ENCODE measurements at regions not wholly inside any gene's neighbourhood (a gene's known extent, or its start where the extent isn't known, plus 50 kb on each side); places are given as distances from the start of the nearest gene placed in this dataset.
"Not testable (repeated sequence)": the region's sequence is repeated elsewhere in the genome, so short reads cannot be mapped to it uniquely, and the experiment has no call there.

DNA sequence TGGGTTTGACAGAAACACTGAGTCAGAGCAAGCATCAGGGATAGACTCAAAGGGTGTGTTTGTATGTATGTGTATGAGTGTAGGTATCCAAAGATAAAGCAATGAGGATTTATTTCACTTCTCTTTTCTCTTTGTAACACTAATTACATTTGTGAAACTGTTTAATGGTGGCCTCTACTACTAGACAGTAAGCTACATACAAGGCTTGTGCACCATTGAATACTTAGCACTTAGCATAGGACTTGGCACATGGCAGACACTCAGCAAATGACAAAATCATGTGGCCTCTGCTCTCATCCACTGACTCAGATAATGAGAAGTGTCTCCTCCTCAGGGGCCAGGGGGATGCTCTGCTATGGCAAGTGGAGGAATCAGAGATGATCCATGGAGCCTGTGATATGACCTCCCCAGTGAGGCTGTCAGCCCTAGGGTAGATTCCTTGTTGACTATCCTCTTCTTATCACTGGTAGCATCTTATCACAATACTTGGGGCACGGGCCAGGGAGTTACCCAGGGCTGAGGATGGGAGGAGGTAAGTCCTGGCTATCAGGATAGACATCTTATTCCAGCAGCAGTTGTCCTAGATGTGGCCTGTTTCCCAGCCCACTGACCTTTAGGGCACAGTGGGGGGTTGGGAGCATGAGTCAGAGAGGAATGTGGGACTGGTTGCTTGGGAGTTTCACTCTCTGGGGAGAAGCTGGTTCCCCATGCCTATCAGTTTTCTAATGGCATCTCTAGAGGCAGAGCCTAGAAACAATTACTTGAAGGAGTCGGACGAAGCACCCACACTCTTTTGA is 71.2 kb upstream of the HOXC13 start:
- DNase-seq: no peak
- no peaks in the 10 kb centered on the region for H3K9me3 Mint-ChIP-seq
- no peak overlapping the region for H3K4me3 Mint-ChIP-seq
- ChIA-PET POLR2A (no interaction called here), CTCF (no interaction called here)
- no peaks in the 10 kb centered on the region for H3K4me1 Mint-ChIP-seq
- peaks cover 32% of the 10 kb centered on the region for H3K27me3 Mint-ChIP-seq
- no peaks in the 10 kb centered on the region for H3K36me3 Mint-ChIP-seq (ENCODE audit: low read depth)
- H3K27ac Mint-ChIP-seq: no peak overlapping the region

DNA sequence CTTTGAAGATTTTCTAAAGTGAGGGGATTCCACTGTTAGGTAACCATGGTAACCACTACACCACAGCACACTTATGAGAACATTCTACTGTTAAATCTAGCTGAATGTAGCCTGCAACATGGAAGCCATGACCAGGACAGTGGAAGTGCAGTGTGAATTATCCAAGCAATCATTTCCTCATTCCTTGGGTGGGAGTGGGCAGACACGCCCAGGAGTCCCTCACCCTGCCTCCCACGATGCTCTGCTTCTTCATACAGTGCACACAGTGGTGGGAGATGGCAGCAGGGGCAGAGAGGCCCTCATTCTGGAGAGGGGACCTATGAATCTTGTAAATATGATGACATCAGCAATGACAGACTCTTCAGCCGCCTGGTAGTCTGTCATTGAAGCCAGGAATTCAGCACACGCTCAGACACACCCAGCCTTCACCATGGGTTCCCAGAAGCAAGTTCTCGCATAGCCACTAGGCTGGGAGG is 70.1 kb upstream of the HOXC13 start:
- no peak for DNase-seq
- ChIA-PET POLR2A (no interaction called here), CTCF (no interaction called here)
- no peaks in the 10 kb centered on the region for H3K4me1 Mint-ChIP-seq
- no peak overlapping the region for H3K27ac Mint-ChIP-seq
- no peaks in the 10 kb centered on the region for H3K9me3 Mint-ChIP-seq
- no peaks in the 10 kb centered on the region for H3K36me3 Mint-ChIP-seq (ENCODE audit: low read depth)
- peaks cover 41% of the 10 kb centered on the region for H3K27me3 Mint-ChIP-seq
- H3K4me3 Mint-ChIP-seq: no peak overlapping the region

DNA sequence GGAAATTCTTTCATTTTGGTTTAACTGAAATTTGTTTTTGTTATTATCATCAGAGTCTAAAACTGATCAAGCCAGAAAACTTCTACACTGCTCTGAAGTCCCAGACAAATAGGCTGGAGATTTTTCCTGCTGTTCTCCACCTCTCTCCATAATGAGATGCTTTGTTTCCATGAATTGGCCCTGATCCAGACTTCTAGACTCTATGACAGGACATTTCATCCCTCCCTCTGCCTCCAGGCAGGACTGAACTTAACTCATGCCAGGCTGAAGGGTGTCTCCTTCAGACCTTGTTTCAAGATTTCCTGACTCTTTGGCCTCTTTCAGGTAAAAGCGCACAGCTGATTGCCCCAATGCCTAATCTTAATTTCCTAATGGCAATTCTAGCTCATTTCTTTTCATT is 69.1 kb upstream of the HOXC13 start:
- no peak for DNase-seq

DNA sequence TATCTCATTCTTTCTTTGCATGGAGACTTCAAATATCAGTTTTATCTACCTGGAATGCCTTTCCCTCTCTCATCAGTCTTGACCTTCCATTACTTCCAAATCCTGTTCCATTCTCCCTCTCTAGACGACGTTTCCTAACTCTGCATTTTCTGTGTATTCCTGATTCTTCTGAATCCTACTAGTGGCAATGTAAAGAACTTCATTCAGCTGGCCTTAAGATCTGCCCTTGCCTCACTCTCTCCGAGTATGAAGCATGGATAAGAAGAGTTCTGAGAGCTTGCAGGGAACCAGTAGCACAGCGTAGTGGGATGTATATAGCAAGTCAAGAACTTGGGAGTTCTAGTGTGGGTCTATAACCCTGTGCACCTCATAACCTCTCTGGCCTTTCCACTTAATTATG is 68.5 kb upstream of the HOXC13 start:
- Mint-ChIP-seq H3K9me3 (no peaks in the 10 kb centered on the region), H3K4me1 (no peaks in the 10 kb centered on the region), H3K36me3 (ENCODE audit: low read depth) (no peaks in the 10 kb centered on the region), H3K27me3 (peaks cover 43% of the 10 kb centered on the region), H3K27ac (no peak overlapping the region), H3K4me3 (no peak overlapping the region)
- no peak for DNase-seq
- ChIA-PET POLR2A (no interaction called here), CTCF (no interaction called here)

More for the DNA sequence above, 69.1 kb upstream of the HOXC13 start:
- H3K4me1 Mint-ChIP-seq: no peaks in the 10 kb centered on the region
- H3K36me3 Mint-ChIP-seq (ENCODE audit: low read depth): no peaks in the 10 kb centered on the region
- H3K27me3 Mint-ChIP-seq: peaks cover 41% of the 10 kb centered on the region
- POLR2A ChIA-PET: no interaction called here
- H3K9me3 Mint-ChIP-seq: no peaks in the 10 kb centered on the region
- H3K27ac Mint-ChIP-seq: no peak overlapping the region
- no peak overlapping the region for H3K4me3 Mint-ChIP-seq
- CTCF ChIA-PET: no interaction called here

DNA sequence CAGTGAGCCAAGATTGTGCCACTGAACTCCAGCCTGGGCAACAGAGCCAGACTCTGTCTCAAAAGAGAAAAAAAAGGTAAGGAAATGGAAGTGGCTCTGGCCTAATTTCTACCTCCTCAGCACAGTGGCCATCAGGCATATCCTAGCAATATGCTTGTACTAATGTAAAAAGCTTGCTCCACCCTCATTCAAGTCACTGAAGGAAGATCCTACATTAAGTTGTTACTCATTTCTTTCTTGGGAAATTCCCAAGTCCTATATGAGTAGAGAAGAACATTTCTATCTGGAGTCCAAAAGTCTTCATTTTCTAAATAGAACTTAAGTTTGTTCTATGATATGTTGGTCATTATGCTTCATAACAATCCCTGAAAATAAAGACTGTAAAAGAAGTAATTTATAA is 67.3 kb upstream of the HOXC13 start:
- H3K4me3 Mint-ChIP-seq: no peak overlapping the region
- no peak overlapping the region for H3K27ac Mint-ChIP-seq
- DNase-seq: no peak
- POLR2A ChIA-PET: no interaction called here
- H3K4me1 Mint-ChIP-seq: no peaks in the 10 kb centered on the region
- peaks cover 43% of the 10 kb centered on the region for H3K27me3 Mint-ChIP-seq
- H3K9me3 Mint-ChIP-seq: no peaks in the 10 kb centered on the region
- CTCF ChIA-PET: no interaction called here
- no peaks in the 10 kb centered on the region for H3K36me3 Mint-ChIP-seq (ENCODE audit: low read depth)

DNA sequence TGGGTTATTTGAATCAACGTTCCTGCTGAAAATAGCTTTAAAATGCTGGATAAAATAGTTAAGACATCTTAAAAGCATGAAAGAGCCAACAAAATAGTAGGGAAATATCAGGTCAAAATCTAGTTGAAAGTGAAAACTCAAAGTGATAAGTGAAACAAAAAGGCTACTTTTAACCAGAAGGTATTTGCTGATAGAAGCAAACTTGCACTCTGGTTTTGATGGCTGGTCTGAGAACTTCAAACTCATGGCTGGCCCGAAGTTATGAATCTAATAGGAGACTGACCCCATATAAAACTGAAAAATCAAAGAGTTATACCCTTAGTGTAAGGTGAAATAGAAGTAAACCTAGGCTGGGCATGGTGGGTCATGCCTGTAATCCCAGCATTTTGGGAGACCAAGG is 66.3 kb upstream of the HOXC13 start:
- Mint-ChIP-seq H3K4me3 (no peak overlapping the region), H3K9me3 (no peaks in the 10 kb centered on the region), H3K27ac (no peak overlapping the region), H3K36me3 (ENCODE audit: low read depth) (no peaks in the 10 kb centered on the region), H3K4me1 (no peaks in the 10 kb centered on the region), H3K27me3 (peaks cover 43% of the 10 kb centered on the region)
- ChIA-PET POLR2A (no interaction called here), CTCF (no interaction called here)
- no peak for DNase-seq

DNA sequence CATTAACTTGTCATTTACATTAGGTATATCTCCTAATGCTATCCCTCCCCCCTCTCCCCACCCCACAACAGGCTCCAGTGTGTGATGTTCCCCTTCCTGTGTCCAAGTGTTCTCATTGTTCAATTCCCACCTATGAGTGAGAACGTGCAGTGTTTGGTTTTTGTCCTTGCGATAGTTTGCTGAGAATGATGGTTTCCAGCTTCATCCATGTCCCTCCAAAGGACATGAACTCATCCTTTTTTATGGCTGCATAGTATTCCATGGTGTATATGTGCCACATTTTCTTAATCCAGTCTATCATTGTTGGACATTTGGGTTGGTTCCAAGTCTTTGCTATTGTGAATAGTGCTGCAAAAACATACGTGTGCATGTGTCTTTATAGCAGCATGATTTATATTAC is 60.7 kb upstream of the HOXC13 start:
- H3K4me3 Mint-ChIP-seq; H3K36me3 Mint-ChIP-seq (ENCODE audit: low read depth); H3K4me1 Mint-ChIP-seq; POLR2A ChIA-PET; CTCF ChIA-PET; H3K27ac Mint-ChIP-seq; H3K9me3 Mint-ChIP-seq; DNase-seq: not testable (repeated sequence)
- peaks cover 36% of the 10 kb centered on the region for H3K27me3 Mint-ChIP-seq

DNA sequence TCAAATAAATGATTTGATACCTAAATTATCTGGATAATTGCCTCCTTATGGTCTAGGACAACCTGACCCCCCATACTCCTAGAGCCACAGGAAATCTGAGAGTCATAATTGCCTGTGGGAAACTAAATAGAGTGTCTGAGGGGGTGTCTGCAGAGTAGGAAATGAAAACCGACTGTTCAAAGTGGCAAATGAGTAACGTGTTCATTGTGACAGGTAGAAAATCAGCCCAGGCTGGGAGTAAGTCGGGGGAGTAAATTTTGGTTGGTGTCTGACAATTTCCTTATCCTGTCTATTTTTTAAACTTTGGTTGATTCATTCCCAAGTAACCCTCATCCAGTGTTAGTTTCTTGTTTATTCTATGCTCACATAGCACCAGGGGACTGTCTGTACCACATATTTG is 51.6 kb upstream of the HOXC13 start:
- no peaks in the 10 kb centered on the region for H3K36me3 Mint-ChIP-seq (ENCODE audit: low read depth)
- H3K4me3 Mint-ChIP-seq: no peak overlapping the region
- POLR2A ChIA-PET: no interaction called here
- CTCF ChIA-PET: no interaction called here
- H3K4me1 Mint-ChIP-seq: no peaks in the 10 kb centered on the region
- H3K27ac Mint-ChIP-seq: no peak overlapping the region
- peaks cover 43% of the 10 kb centered on the region for H3K27me3 Mint-ChIP-seq
- DNase-seq: no peak
- no peaks in the 10 kb centered on the region for H3K9me3 Mint-ChIP-seq

DNA sequence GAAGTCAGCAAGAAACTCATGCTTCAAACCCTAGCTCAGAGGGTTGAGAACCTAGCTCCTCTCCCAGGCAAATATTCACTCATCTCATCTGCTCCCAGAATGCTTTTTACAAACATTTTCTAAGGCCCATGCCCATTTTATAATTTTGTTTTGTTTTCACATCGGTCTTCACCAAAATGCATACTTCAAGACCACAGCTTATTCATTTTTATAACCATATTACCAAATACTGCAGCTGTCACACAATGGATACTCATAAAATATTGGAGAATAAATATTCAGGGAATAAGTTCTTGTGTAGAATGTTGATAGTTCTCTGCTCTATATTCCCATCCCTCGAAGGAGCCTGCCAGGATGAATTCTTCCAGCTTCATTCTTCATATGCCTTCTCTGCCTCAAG is 50.8 kb upstream of the HOXC13 start:
- H3K36me3 Mint-ChIP-seq (ENCODE audit: low read depth): no peaks in the 10 kb centered on the region
- POLR2A ChIA-PET: no interaction called here
- CTCF ChIA-PET: no interaction called here
- no peak for DNase-seq
- no peak overlapping the region for H3K27ac Mint-ChIP-seq
- H3K27me3 Mint-ChIP-seq: peaks cover 47% of the 10 kb centered on the region
- H3K4me1 Mint-ChIP-seq: no peaks in the 10 kb centered on the region
- H3K9me3 Mint-ChIP-seq: no peaks in the 10 kb centered on the region
- no peak overlapping the region for H3K4me3 Mint-ChIP-seq
